ENCODE measurements at regions not wholly inside any gene's neighbourhood (a gene's known extent, or its start where the extent isn't known, plus 50 kb on each side); places are given as distances from the start of the nearest gene placed in this dataset.

DNA sequence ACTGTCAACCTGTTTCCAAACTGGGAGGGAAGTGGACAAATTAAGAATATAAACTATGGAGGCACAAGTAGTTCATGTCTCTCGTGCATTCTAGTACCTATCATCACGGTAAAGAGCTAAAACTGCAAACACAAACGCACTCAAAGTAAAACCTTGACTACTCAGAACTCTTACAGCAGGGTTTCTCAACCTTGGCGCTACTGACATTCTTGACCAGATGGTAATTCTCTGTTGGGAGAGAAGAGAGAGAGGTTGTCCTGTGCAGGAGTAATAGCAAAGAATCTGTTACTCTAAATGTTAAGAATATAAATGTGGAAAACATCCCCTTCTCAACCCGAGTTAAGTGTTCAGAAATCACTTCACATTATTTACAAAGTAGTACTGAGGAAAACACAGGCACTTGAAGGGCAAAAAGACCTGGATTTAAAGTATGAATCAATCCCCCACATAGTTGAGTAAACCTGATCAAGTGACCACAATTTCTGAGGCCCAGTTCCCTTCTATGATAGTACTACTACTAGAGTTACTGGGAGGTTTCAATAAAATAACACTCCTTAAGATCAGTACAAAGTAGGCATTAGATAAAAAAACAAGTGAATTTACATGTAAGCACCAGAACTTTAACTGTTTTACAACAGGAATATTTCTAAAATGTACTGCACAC is 73.1 kb upstream of the ARHGAP32 start:
- DNase-seq: no peak

DNA sequence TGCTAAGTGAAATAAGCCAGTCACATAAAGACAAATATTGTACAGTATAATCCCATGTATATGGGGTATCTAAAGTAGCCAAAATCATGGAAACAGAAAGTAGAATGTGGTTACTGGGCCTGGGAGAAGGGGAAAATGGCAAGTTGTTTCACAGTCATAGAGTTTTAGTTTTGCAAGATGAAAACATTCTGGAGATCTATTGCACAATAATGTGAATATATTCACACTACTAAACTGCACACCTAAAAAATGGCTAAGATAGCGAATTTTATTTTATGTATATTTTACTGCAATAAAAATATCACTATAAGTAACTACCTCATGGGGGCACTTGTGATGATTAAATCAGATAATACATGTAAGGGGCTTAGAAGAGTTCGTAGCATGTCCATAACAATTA is 72.0 kb upstream of the ARHGAP32 start:
- DNase-seq: no peak

DNA sequence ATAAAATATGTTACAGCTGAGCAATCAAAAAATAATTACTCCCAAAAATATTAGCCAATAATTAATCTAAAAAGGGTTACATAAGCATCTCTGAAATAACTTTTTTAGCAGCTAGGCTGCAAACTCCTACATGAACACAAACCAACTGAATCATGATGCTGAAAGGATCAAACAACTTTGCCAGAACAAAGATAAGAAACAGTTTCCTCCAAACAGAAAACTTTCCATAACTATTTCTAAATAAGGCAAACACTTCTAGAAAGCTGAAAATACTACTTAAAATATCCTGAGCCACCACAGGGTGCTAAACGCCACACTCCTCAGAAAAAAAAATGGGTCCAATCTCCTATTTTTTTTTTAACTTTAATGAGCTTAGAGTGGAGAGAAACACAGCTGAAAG is 68.6 kb upstream of the ARHGAP32 start:
- DNase-seq: no peak

DNA sequence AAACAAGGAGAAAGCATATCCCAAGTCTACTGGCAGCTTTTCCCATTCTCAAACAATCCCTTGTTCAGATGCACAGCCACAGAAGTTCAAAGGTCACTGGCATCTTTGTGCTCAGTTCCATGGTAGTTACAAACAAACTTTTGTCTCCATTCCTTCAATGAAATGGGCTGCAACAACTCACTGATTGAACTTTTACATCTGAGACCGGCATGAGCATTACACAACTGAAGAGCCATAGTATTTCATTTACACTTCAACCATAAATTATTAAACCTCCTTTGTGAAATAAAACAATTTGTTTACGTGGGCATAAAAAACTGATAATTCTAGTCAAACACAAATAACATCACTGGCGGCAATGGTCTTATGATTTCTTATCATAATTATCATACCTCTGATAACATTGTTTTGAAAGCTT is 67.8 kb upstream of the ARHGAP32 start:
- no peak for DNase-seq

DNA sequence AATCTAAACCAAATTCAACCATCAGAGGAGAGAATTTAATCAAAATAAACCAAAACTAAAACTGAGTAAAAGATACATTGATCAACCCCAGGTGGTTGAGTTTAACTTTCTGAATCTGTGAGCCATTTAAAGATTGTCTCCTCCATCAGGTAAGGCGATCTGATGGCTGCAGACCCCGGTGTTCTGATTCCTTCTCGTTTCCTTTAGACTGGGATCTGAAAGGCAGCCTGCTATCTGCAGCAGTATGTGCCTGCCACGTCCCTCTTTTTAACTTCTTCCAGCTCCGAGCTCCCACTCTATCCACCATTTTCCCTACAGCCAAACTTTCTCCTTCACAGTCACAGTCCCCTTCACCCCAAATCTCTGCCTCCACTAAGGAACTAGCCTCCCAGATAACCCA is 66.1 kb upstream of the ARHGAP32 start:
- no peak for DNase-seq

- no peak for DNase-seq
These were observed 65.4 kb upstream of the ARHGAP32 start for GRCh38 chr11:129257512-129257911.

DNA sequence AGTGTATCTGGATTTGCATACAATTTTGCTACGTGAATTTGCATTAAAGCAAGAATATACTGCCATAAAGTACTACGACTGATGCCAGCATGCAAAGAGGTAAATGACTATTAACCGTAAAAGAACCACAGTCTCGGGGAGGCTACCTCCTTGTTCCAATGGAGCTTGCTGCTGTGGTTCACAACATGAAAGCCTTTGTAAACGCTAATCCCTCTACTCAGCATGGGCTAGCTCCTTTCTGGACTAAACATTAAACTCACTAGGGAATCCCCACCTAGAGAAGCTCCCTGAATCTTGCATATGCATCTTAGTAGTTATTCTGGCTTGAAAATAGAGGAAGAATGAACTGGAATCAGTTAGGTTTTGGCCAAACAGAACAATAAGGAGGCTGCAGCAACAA is 60.5 kb upstream of the ARHGAP32 start:
- DNase-seq: no peak

GRCh38 chr11:129251067-129251466 is 58.9 kb upstream of the ARHGAP32 start:
- DNase-seq: no peak

- no peak for DNase-seq
These were observed 57.8 kb upstream of the ARHGAP32 start for GRCh38 chr11:129249923-129250322.

GRCh38 chr11:129249351-129249750 is 57.2 kb upstream of the ARHGAP32 start:
- DNase-seq: no peak

DNA sequence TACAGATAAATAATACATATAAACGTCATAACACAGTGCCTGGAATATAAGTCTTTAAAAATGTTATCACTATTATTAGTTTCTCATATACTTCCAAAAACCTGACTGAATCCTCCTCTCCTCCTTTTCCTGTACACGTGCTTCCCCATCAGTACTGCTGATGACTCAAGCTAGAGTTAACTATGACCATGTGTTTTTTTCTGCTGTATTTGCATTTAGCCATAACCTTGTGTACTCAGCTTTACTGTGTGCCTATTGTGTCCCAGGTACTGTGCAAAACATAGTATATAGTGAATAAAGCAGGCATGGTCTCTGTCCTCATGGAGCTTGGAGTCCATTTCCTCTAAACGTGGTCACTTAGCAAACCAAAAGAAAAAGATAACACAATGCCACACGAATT is 56.5 kb upstream of the ARHGAP32 start:
- DNase-seq: no peak

- no peak for DNase-seq
These were observed 55.0 kb upstream of the ARHGAP32 start for GRCh38 chr11:129247135-129247534.

- DNase-seq: no peak
These were observed 50.7 kb upstream of the ARHGAP32 start for GRCh38 chr11:129242855-129243254.
